Stimulated activated CD8-positive, alpha-beta memory T cell treated with anti-CD3 and anti-CD28 coated beads, Interleukin-7, amount 100 ng/mL, for 48 hours (primary cell): ENCODE measurements at regions not wholly inside any gene's neighbourhood (a gene's known extent, or its start where the extent isn't known, plus 50 kb on each side); places are given as distances from the start of the nearest gene placed in this dataset.

Source experiments
- DNase-seq, 2 donors: peaks; one replicate each; pipeline ENCODE4 v3.0.0-alpha.2; 2020; ENCODE audit warnings: low read depth in 1 of 2; ENCODE audit errors: extremely low read depth in 1 of 2

GRCh38 chr5:56358703-56359681, 125.9 kb upstream of the ANKRD55 start:
- DNase-seq = no peak

GRCh38 chr5:56358046-56358445, 124.9 kb upstream of the ANKRD55 start:
- DNase-seq = no peak

- DNase-seq = no peak
These were observed 124.3 kb upstream of the ANKRD55 start for GRCh38 chr5:56357426-56357825.

- no peak for DNase-seq
These were observed 123.7 kb upstream of the ANKRD55 start for GRCh38 chr5:56356836-56357160.

GRCh38 chr5:56356121-56356835, 123.1 kb upstream of the ANKRD55 start:
- DNase-seq = no peak

GRCh38 chr5:56354836-56355235, 121.7 kb upstream of the ANKRD55 start:
- no peak for DNase-seq

- no peak for DNase-seq
These were observed 119.9 kb upstream of the ANKRD55 start for GRCh38 chr5:56352808-56353590.

- no peak for DNase-seq
These were observed 117.6 kb upstream of the ANKRD55 start for GRCh38 chr5:56350597-56351170.

GRCh38 chr5:56350011-56350596, 117.0 kb upstream of the ANKRD55 start:
- DNase-seq = no peak

GRCh38 chr5:56349461-56349860, 116.3 kb upstream of the ANKRD55 start:
- no peak for DNase-seq

- no peak for DNase-seq
These were observed 113.8 kb upstream of the ANKRD55 start for GRCh38 chr5:56346741-56347535.

GRCh38 chr5:56346044-56346710, 113.0 kb upstream of the ANKRD55 start:
- no peak for DNase-seq

GRCh38 chr5:56345352-56345751, 112.2 kb upstream of the ANKRD55 start:
- no peak for DNase-seq

GRCh38 chr5:56344594-56344993, 111.5 kb upstream of the ANKRD55 start:
- DNase-seq = no peak

GRCh38 chr5:56343988-56344387, 110.9 kb upstream of the ANKRD55 start:
- DNase-seq = no peak

GRCh38 chr5:56342616-56343015, 109.5 kb upstream of the ANKRD55 start:
- no peak for DNase-seq

GRCh38 chr5:56340196-56340980, 107.3 kb upstream of the ANKRD55 start:
- no peak for DNase-seq

GRCh38 chr5:56339732-56340131, 106.6 kb upstream of the ANKRD55 start:
- DNase-seq = no peak
